Activated CD8-positive, alpha-beta memory T cell treated with anti-CD3 and anti-CD28 coated beads, Interleukin-2, amount 10 ng/mL, durations not matched to agents 7 days and 5 days (primary cell): ENCODE measurements at regions not wholly inside any gene's neighbourhood (a gene's known extent, or its start where the extent isn't known, plus 50 kb on each side); places are given as distances from the start of the nearest gene placed in this dataset.

ENCODE experiments used
- ATAC-seq: fragments of 150-1000 bp; cut with Tn5 transposase; one replicate; pipeline ENCODE4 v1.10.0; 2021; ENCODE audit warnings: moderate library complexity
- CTCF ChIA-PET: fragments of 350-600 bp; sonication (Branson Sonifier 250); formaldehyde crosslinking; loops from one replicate; lab custom pipeline; 2021; ENCODE audit warnings: antibody characterized with exemption; lab: Charles Lee
- DNase-seq: peaks from one replicate; pipeline ENCODE4 v3.0.0-alpha.2; 2020
- H3K27ac Mint-ChIP-seq: one replicate; pipeline ENCODE4 v1.8.0; 2021; ENCODE audit warnings: mild to moderate bottlenecking, mixed read lengths
- H3K27me3 Mint-ChIP-seq: one replicate; pipeline ENCODE4 v1.8.0; 2021; ENCODE audit warnings: mixed read lengths
- H3K36me3 Mint-ChIP-seq: one replicate; pipeline ENCODE4 v1.8.0; 2021; ENCODE audit warnings: mild to moderate bottlenecking, mixed read lengths
- H3K4me1 Mint-ChIP-seq: one replicate; pipeline ENCODE4 v1.8.0; 2021; ENCODE audit warnings: mixed read lengths
- H3K4me3 Mint-ChIP-seq: one replicate; pipeline ENCODE4 v1.8.0; 2021; ENCODE audit warnings: mild to moderate bottlenecking, moderate library complexity, mixed read lengths
- H3K9me3 Mint-ChIP-seq: one replicate; pipeline ENCODE4 v1.8.0; 2022; ENCODE audit warnings: low read depth, mixed read lengths

GRCh38 chr11:45544826-45545225 lies 120.6 kb downstream of the CHST1 start:
- H3K27ac Mint-ChIP-seq = no peak overlapping the region
- DNase-seq = no peak
- CTCF ChIA-PET = no interaction called here
- ATAC-seq = no peak
- no peaks in the 10 kb centered on the region for H3K36me3 Mint-ChIP-seq
- H3K27me3 Mint-ChIP-seq = peaks cover 3% of the 10 kb centered on the region
- H3K4me3 Mint-ChIP-seq = no peak overlapping the region
- no peaks in the 10 kb centered on the region for H3K9me3 Mint-ChIP-seq
- no peaks in the 10 kb centered on the region for H3K4me1 Mint-ChIP-seq

- CTCF ChIA-PET = no interaction called here
- DNase-seq (no peak), ATAC-seq (no peak)
- no peak overlapping the region for H3K4me3 Mint-ChIP-seq
- no peak overlapping the region for H3K27ac Mint-ChIP-seq
- H3K36me3 Mint-ChIP-seq = no peaks in the 10 kb centered on the region
- no peaks in the 10 kb centered on the region for H3K4me1 Mint-ChIP-seq
- peaks cover 3% of the 10 kb centered on the region for H3K27me3 Mint-ChIP-seq
- no peaks in the 10 kb centered on the region for H3K9me3 Mint-ChIP-seq
Observed at GRCh38 chr11:45543808-45544422, 121.5 kb downstream of the CHST1 start.

- Mint-ChIP-seq H3K27ac (no peak overlapping the region), H3K36me3 (no peaks in the 10 kb centered on the region), H3K27me3 (peaks cover 3% of the 10 kb centered on the region), H3K4me3 (no peak overlapping the region), H3K4me1 (no peaks in the 10 kb centered on the region), H3K9me3 (no peaks in the 10 kb centered on the region)
- CTCF ChIA-PET = no interaction called here
- ATAC-seq (no peak), DNase-seq (no peak)
Observed at GRCh38 chr11:45543081-45543480, 122.3 kb downstream of the CHST1 start.

GRCh38 chr11:45541693-45542434 lies 123.6 kb downstream of the CHST1 start:
- no peaks in the 10 kb centered on the region for H3K4me1 Mint-ChIP-seq
- DNase-seq = no peak
- H3K27me3 Mint-ChIP-seq = peaks cover 3% of the 10 kb centered on the region
- H3K4me3 Mint-ChIP-seq = no peak overlapping the region
- no peaks in the 10 kb centered on the region for H3K36me3 Mint-ChIP-seq
- H3K27ac Mint-ChIP-seq = no peak overlapping the region
- CTCF ChIA-PET = no interaction called here
- no peaks in the 10 kb centered on the region for H3K9me3 Mint-ChIP-seq
- no peak for ATAC-seq

- Mint-ChIP-seq H3K27me3 (peaks cover 3% of the 10 kb centered on the region), H3K9me3 (no peaks in the 10 kb centered on the region), H3K36me3 (no peaks in the 10 kb centered on the region), H3K4me3 (no peak overlapping the region), H3K4me1 (no peaks in the 10 kb centered on the region), H3K27ac (no peak overlapping the region)
- ATAC-seq (no peak), DNase-seq (no peak)
- CTCF ChIA-PET = no interaction called here
Observed at GRCh38 chr11:45538939-45539338, 126.5 kb downstream of the CHST1 start.

GRCh38 chr11:45538363-45538762 lies 127.1 kb downstream of the CHST1 start:
- Mint-ChIP-seq H3K27me3 (peaks cover 3% of the 10 kb centered on the region), H3K4me1 (no peaks in the 10 kb centered on the region), H3K9me3 (no peaks in the 10 kb centered on the region), H3K4me3 (no peak overlapping the region), H3K27ac (no peak overlapping the region), H3K36me3 (no peaks in the 10 kb centered on the region)
- ATAC-seq (no peak), DNase-seq (no peak)
- CTCF ChIA-PET = no interaction called here

- no peak for ATAC-seq
- Mint-ChIP-seq H3K27ac (no peak overlapping the region), H3K27me3 (peaks cover 5% of the 10 kb centered on the region), H3K4me3 (no peak overlapping the region), H3K36me3 (no peaks in the 10 kb centered on the region), H3K4me1 (no peaks in the 10 kb centered on the region), H3K9me3 (no peaks in the 10 kb centered on the region)
- CTCF ChIA-PET = no interaction called here
- no peak for DNase-seq
Observed at GRCh38 chr11:45537614-45538013, 127.8 kb downstream of the CHST1 start.

- CTCF ChIA-PET = no interaction called here
- ATAC-seq = no peak
- DNase-seq = no peak
- Mint-ChIP-seq H3K4me1 (no peaks in the 10 kb centered on the region), H3K36me3 (no peaks in the 10 kb centered on the region), H3K27me3 (peaks cover 11% of the 10 kb centered on the region), H3K9me3 (no peaks in the 10 kb centered on the region), H3K27ac (no peak overlapping the region), H3K4me3 (no peak overlapping the region)
Observed at GRCh38 chr11:45535033-45535432, 130.4 kb downstream of the CHST1 start.

GRCh38 chr11:45534132-45534531 lies 131.3 kb downstream of the CHST1 start:
- CTCF ChIA-PET = no interaction called here
- no peak overlapping the region for H3K4me3 Mint-ChIP-seq

GRCh38 chr11:45532546-45532945 lies 132.9 kb downstream of the CHST1 start:
- Mint-ChIP-seq H3K27me3 (peaks cover 11% of the 10 kb centered on the region), H3K4me3 (no peak overlapping the region), H3K9me3 (no peaks in the 10 kb centered on the region), H3K36me3 (no peaks in the 10 kb centered on the region), H3K4me1 (peaks cover 9% of the 10 kb centered on the region), H3K27ac (no peak overlapping the region)
- DNase-seq (no peak), ATAC-seq (no peak)
- CTCF ChIA-PET = no interaction called here

More at GRCh38 chr11:45534132-45534531, 131.3 kb downstream of the CHST1 start:
- H3K27me3 Mint-ChIP-seq = peaks cover 11% of the 10 kb centered on the region
- ATAC-seq (no peak), DNase-seq (no peak)
- H3K36me3 Mint-ChIP-seq = no peaks in the 10 kb centered on the region
- H3K9me3 Mint-ChIP-seq = no peaks in the 10 kb centered on the region
- no peak overlapping the region for H3K27ac Mint-ChIP-seq
- H3K4me1 Mint-ChIP-seq = no peaks in the 10 kb centered on the region

- Mint-ChIP-seq H3K4me3 (no peak overlapping the region), H3K27me3 (peaks cover 8% of the 10 kb centered on the region), H3K9me3 (no peaks in the 10 kb centered on the region), H3K4me1 (peaks cover 9% of the 10 kb centered on the region), H3K36me3 (no peaks in the 10 kb centered on the region), H3K27ac (no peak overlapping the region)
- DNase-seq = no peak
- CTCF ChIA-PET = no interaction called here
- no peak for ATAC-seq
Observed at GRCh38 chr11:45530776-45531175, 134.6 kb downstream of the CHST1 start.

GRCh38 chr11:45530111-45530510 lies 135.3 kb downstream of the CHST1 start:
- Mint-ChIP-seq H3K36me3 (no peaks in the 10 kb centered on the region), H3K9me3 (no peaks in the 10 kb centered on the region), H3K27ac (no peak overlapping the region), H3K27me3 (peaks cover 7% of the 10 kb centered on the region), H3K4me1 (peaks cover 9% of the 10 kb centered on the region), H3K4me3 (no peak overlapping the region)
- DNase-seq (no peak), ATAC-seq (no peak)
- CTCF ChIA-PET = no interaction called here

- Mint-ChIP-seq H3K9me3 (no peaks in the 10 kb centered on the region), H3K27ac (no peak overlapping the region), H3K27me3 (peaks cover 7% of the 10 kb centered on the region), H3K4me1 (peaks cover 9% of the 10 kb centered on the region), H3K4me3 (no peak overlapping the region), H3K36me3 (no peaks in the 10 kb centered on the region)
- CTCF ChIA-PET = no interaction called here
- DNase-seq (no peak), ATAC-seq (no peak)
Observed at GRCh38 chr11:45528435-45528834, 137.0 kb downstream of the CHST1 start.

- CTCF ChIA-PET = no interaction called here
- Mint-ChIP-seq H3K27me3 (peaks cover 7% of the 10 kb centered on the region), H3K4me1 (peaks cover 9% of the 10 kb centered on the region), H3K27ac (no peak overlapping the region), H3K36me3 (no peaks in the 10 kb centered on the region), H3K4me3 (no peak overlapping the region), H3K9me3 (no peaks in the 10 kb centered on the region)
- no peak for DNase-seq
- peak; percentile 53 for ATAC-seq
Observed at GRCh38 chr11:45527898-45528297, 137.5 kb downstream of the CHST1 start.
